ENCODE measurements at regions not wholly inside any gene's neighbourhood (a gene's known extent, or its start where the extent isn't known, plus 50 kb on each side); places are given as distances from the start of the nearest gene placed in this dataset.

- DNase-seq = no peak
These were observed 96.5 kb upstream of the KLF3 start for GRCh38 chr4:38567457-38567856.

DNA sequence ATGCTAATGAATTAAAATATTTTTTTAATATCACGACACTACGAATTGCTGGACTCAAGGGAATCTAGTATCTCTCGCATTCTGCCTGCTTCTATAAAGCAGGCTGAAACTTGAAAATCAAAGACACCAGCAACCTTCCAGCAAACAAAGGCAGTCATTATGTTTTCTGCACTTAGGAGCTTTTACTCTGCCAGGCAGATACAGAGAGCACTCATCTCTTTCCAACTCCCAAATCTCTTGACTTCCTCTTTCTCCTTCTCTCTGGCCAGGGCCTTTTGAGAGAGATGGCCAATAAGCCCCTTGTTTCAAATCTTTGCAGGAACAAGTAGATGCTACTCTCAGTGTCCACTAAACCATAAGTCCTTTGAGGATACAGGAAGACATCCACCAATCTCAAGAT, 95.2 kb upstream of the KLF3 start:
- no peak for DNase-seq

GRCh38 chr4:38570647-38571276, 93.2 kb upstream of the KLF3 start:
- no peak for DNase-seq

- no peak for DNase-seq
These were observed 91.2 kb upstream of the KLF3 start for GRCh38 chr4:38572793-38573192.

GRCh38 chr4:38574559-38575333, 89.3 kb upstream of the KLF3 start:
- no peak for DNase-seq

DNA sequence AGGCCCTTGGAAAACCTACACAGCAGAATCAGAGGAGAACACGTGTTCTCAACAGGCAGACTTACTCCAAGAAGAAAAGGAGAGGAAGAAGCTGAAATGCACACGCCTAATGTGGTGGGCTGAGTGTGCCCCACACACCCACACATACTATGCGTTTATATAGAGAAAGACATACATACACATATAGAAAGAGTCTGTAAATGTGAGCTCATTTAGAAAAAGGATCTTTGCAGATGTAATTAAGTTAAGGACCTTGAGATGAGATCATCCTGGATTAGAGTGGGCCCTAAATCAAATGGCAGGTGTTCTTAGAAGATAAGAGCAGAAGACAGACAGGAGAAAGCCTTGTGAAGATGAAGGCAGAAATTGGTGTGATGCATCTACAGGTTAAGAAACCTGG, 87.2 kb upstream of the KLF3 start:
- DNase-seq = no peak

DNA sequence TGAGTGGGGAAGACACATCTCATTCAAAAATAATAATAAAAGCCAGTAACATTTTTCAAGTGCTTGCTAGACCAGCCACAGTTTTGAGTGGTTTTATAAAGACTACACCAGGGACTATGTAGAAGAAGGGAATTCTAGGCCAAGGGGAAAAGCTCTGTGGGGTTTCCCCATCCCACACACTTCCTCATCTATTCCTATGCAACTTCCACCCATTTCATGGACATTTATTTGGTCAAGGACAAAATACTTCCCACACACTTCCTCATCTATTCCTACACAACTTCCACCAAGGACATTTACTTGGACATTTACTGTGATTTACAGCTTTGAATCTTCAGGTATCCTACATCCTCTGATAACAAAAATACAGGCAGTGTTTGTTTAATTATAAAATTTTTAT, 86.5 kb upstream of the KLF3 start:
- DNase-seq = no peak

GRCh38 chr4:38581426-38582106, 82.4 kb upstream of the KLF3 start:
- no peak for DNase-seq

DNA sequence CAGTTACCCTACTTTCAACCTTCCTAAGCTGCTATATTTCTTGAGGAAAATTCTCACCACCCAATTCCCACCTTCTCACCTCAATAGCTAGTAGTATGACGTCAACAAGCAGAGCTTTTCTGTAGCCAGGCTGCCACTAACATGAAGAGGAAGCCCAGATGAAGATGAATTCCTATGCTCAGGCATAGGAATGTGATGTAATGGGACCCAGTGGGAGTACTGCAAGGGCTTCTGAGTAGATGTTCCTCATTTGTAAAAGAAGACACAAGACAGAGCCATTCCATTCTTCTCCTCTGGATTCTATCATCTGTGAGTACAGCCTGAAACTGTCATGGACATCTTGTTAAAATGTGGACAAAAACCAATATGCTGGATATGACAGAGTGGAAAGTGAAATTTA, 81.6 kb upstream of the KLF3 start:
- no peak for DNase-seq

DNA sequence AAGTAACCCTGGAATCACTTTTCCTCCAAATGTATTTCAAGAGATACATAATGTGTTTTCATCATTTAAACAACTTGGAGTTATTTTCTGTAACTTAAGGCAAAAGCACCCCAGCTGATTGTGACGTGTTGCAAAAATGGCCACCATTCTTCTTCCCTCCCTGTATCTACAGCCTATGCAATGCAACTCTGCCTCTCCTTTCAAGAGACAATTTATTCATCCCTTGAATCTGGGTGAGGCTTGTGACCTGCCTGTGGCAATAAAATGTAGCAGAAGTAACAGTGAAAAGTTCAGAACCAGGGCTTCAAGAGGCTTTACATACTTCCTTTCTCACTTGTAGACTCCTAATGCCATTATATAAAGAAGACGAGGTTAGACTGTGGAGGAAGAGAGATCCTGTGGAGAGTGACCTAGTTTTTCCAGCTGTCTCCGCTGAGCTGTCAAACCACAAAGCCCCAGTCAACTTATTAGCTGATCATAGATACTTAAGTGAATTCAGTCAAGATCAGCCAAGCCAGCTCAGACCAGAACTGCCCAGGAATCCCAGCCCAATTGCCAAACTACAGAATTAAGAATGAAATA, 81.0 kb upstream of the KLF3 start:
- peak; percentile 30 to 45 for DNase-seq

DNA sequence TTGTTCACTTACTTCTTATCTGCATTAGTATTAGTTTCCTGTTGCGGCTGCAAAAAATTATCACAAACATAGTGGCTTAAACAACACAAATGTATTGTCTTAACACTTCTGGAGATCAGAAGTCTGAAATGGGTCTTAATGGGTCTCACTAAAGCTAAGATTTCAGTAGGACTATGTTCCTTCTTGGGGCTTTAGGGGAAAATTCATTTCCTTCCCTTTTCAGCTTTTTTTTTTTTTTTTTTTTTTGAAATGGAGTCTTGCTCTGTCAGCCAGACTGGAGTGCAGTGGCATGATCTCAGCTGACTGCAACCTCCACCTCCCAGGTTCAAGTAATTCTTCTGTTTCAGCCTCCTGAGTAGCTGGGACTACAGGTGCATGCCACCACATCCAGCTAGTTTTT, 78.1 kb upstream of the KLF3 start:
- DNase-seq = no peak

- DNase-seq = no peak
These were observed 76.9 kb upstream of the KLF3 start for GRCh38 chr4:38587106-38587505.

DNA sequence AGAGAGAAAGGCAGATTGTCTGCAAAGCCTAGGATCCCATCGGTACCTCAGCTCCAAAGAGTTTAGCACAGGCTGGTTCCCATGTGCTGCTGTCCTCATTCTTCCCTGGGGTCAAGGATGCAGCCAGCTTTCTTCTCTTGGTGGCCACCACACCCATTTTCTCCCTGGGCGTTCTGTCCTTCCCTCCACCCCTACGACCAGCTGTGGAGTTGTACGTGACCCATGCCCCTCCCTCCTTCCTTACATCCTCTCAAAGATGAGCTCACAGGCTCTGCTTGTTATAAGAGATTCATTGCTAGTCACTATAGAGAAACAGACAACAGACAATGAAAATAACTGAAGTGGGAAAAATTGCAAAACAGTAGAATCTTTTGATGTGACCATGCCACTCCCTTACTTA, 74.0 kb upstream of the KLF3 start:
- no peak for DNase-seq

DNA sequence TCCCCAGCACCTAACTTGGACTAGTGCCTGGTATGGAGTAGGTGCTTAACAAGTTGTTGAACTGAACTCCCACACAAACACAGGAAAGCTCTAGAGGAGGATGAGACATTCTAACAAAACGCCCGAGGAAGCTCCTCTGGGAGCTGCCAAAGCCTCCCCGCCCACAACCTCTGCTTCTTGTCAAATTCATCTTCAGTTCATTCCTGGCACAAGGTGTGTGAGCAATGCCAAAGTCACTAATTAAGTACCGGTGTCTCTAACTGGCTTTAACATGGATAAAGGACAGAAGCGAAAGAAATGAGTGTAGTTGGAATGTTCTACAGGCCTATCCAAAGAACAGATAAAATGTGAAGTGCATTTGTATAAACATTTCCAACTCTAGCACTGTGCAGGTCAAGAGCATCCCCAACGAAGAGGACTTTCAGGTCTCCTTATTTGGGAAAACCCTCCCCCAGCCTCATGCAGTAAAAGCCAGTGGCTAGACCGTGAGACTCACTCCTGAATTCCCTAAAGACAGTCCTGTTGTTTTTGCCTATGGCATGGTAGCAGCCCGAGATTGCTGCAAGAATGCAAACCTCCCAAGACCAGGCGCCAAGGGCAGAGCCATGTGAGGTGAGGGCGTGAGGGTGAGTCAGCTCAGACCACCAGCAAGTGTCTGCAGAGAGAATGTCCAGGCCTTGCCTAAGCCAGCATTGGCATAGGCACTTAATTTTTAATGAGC, 72.2 kb upstream of the KLF3 start:
- DNase-seq = no peak

GRCh38 chr4:38598489-38598888, 65.5 kb upstream of the KLF3 start:
- DNase-seq = no peak

- no peak for DNase-seq
These were observed 63.4 kb upstream of the KLF3 start for GRCh38 chr4:38600575-38600974.

DNA sequence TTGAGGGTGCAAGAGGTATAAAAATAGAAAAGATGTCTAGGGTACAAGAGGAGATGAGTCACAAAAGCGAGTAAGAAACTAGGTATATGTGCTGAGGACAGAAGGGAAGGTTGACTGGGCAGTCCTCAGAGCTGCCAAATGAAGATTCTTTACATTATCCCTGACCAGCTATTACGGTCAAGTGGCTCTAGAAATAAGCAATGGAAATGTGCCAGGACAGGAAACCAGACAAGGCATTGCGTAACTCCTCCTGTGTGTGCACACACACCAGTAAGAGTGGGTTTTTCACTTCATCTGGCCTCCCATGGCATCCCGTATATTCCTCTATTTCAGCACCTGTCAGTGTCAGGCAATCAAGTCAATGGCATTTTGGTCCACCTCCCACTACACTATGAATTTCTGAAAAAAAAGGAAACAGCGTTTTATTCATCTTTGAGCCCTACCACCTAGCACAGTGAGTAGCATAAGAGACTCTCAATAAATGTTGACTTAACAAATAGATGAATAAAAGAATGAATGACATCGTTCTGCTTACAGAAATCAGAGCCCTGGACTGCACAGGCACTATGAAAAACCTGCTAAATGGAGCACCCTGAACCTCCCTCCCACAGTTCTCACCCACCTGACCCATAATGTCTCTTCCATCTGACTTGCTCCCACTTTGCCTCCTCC, 62.6 kb upstream of the KLF3 start:
- DNase-seq = no peak

- no peak for DNase-seq
These were observed 62.1 kb upstream of the KLF3 start for GRCh38 chr4:38601916-38602291.

- DNase-seq = no peak
These were observed 60.3 kb upstream of the KLF3 start for GRCh38 chr4:38603652-38604051.

- DNase-seq = no peak
These were observed 58.7 kb upstream of the KLF3 start for GRCh38 chr4:38605181-38605752.

DNA sequence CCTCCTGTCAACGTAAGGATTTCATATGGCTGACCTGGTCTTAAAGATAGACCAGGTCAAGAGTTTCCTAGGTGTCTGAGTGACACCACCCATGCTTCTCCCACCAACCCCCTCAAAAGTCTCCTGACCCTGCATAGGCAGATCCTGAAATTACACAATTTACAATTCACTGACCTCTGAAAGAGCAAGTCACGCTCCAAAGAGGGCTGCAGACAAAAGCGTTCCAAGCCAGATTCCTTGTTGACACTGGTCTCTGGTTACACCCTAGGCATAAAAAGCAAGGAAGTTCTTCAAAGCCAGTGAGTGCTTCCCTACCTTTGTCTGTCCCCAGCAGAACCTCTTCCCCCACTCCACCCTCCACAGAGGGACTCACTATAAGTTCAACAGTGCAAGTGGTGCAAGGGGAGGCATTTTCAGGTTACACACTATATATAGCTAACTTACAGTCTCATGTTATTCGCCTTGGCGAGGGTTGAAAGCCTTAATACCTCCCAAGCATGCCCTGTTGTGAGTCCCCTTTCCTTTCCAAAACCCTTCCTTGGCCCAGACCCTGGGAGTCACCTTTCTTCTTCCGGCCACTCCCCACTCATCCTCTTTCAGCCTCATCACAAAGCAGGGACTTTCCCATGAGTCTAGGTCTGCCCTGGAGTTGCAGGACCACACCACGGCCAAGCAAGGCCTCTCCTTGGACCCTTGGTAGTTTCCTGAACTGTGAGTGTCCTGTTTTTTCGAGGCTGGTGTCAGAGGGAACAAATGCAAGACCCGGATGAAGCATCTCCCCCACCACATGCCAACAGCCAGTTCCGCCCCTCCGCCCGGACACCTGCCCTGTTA, 58.0 kb upstream of the KLF3 start:
- DNase-seq = no peak

DNA sequence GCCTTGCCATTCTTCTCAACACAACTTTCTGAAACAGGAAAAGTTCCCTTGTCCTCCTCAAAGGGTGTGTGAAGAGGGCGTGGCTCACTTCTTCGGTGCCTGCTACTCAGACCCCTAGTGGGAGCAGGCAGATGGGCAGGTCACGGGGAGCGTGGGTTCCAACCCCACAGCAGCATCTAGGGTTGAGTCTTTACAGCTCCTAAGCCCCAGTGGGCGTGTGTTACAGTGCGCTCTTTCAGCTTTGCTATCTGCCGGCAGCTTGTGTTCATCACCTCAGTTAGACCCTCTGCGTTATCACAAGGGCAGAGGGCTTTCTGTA, 57.5 kb upstream of the KLF3 start:
- no peak for DNase-seq

All from activated CD4-positive, alpha-beta T cell treated with anti-CD3 and anti-CD28 coated beads, Interleukin-2, amount 50 U/mL, for 48 hours (primary cell).